ENCODE measurements at regions not wholly inside any gene's neighbourhood (a gene's known extent, or its start where the extent isn't known, plus 50 kb on each side); places are given as distances from the start of the nearest gene placed in this dataset.
"Not testable (repeated sequence)": the region's sequence is repeated elsewhere in the genome, so short reads cannot be mapped to it uniquely, and the experiment has no call there.

GRCh38 chr12:38175538-38175937 is 141.0 kb upstream of the ALG10B start:
- H3K27ac ChIP-seq, result no peak overlapping the region
- TF ChIP-seq ZFX (IDR thresholded peaks at IDR 0.05; ENCODE audit: borderline replicate concordance), result no peak
- no peak for TF ChIP-seq CTCF (IDR thresholded peaks at IDR 0.05)

GRCh38 chr12:38183617-38184016 is 133.0 kb upstream of the ALG10B start:
- not testable (repeated sequence) for H3K27ac ChIP-seq

- not testable (repeated sequence) for H3K27ac ChIP-seq
Measured at GRCh38 chr12:38197286-38197685, 119.3 kb upstream of the ALG10B start.

GRCh38 chr12:38201461-38202276 is 114.9 kb upstream of the ALG10B start:
- no peak overlapping the region for H3K27ac ChIP-seq
- TF ChIP-seq ZFX (IDR thresholded peaks at IDR 0.05; ENCODE audit: borderline replicate concordance) (no peak), CTCF (IDR thresholded peaks at IDR 0.05) (no peak)

GRCh38 chr12:38204831-38205230 is 111.7 kb upstream of the ALG10B start:
- TF ChIP-seq CTCF (IDR thresholded peaks at IDR 0.05), result no peak
- H3K27ac ChIP-seq, result no peak overlapping the region

- TF ChIP-seq ZFX (IDR thresholded peaks at IDR 0.05; ENCODE audit: borderline replicate concordance), result no peak
- H3K27ac ChIP-seq, result no peak overlapping the region
Measured at GRCh38 chr12:38222011-38222410, 94.6 kb upstream of the ALG10B start.

GRCh38 chr12:38238328-38238727 is 78.2 kb upstream of the ALG10B start:
- H3K27ac ChIP-seq, result not testable (repeated sequence)

GRCh38 chr12:38253778-38254177 is 62.8 kb upstream of the ALG10B start:
- H3K27ac ChIP-seq, result no peak overlapping the region
- TF ChIP-seq ZFX (IDR thresholded peaks at IDR 0.05; ENCODE audit: borderline replicate concordance) (no peak), CTCF (IDR thresholded peaks at IDR 0.05) (no peak)

- TF ChIP-seq ZFX (IDR thresholded peaks at IDR 0.05; ENCODE audit: borderline replicate concordance) (no peak), CTCF (IDR thresholded peaks at IDR 0.05) (no peak)
Measured at GRCh38 chr12:38258411-38258810, 58.2 kb upstream of the ALG10B start.

More at GRCh38 chr12:38258411-38258810, 58.2 kb upstream of the ALG10B start:
- H3K27ac ChIP-seq, result no peak overlapping the region

Measured in 22Rv1 (cell line).